ENCODE measurements at regions not wholly inside any gene's neighbourhood (a gene's known extent, or its start where the extent isn't known, plus 50 kb on each side); places are given as distances from the start of the nearest gene placed in this dataset.

DNA sequence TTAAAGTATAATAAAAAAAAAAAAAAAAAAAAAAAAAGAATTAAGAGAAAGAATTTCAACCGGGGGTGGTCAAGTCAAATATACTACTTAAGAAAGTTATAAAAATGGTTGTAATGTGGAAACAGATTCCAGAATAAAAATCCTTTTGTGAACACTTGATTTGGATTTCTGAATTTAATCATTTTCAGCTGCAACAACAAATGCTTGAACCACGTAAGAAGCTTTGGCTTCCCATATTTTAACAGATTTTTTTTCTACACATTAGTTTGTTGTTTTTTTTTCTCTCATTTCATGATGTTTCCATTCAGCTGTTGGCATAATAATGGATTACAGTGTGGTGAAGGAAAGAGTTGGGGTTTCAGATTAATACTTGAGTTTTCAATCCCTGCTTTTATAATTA is 137.3 kb upstream of the AGR3 start:
- DNase-seq (ENCODE audit: low read depth in 2 of 2), result no peak

DNA sequence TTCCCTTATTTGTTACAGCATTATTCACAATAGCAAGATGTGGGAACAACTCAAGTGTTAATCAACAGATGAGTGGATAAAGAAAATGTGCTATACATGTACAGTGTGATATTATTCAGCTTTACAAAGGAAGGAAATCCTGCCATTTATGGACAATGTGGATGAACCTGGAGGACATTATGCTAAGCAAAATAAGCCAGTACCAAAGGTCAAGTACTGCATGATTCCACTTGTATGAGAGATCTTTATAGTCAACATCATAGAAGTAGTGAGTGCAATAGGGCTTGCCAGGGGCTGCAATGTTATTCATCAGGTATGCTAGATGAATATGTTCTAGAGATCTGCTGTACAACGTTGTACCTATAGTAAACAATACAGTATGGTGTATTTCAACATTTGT is 138.5 kb upstream of the AGR3 start:
- DNase-seq (ENCODE audit: low read depth in 2 of 2), result no peak

DNA sequence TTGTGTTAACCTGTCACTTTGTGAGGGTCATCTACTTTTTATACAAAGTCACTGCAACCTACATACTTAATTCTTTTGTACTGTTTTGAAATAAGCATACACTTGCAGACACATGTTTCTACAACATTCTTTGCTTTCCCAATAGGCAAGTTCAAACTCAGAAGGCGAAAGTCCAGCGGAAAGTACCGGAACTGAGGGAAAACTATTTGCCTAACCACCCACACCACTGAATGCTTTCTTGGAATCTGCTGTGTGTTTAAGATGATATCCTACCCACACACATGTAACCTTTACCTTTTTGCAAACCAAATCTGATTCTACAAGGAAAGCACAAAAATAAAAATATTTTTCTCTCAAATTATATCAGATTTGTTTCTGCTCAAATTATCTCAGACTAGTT is 139.4 kb upstream of the AGR3 start:
- no peak for DNase-seq (ENCODE audit: low read depth in 2 of 2)

DNA sequence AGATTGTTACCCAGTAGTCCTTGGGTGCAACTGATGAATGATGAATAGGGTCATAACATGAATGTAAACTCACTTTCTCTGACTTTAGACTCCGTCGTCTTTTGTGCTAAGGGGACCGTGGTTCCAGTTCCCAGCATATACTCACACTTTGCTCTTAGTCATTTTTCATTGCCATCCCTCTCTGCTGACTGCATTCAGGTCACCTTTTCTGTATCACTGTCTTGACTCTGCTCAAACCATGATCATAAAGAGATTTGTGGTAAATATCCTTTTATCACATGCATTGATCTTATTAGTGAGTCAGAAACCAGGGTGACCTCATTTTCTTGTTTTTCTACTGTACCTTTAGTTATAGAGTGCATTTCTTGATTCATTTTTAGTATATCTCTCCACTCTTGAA is 141.1 kb upstream of the AGR3 start:
- peak in 1 of 2 donors; percentile 5 for DNase-seq (ENCODE audit: low read depth in 2 of 2)

DNA sequence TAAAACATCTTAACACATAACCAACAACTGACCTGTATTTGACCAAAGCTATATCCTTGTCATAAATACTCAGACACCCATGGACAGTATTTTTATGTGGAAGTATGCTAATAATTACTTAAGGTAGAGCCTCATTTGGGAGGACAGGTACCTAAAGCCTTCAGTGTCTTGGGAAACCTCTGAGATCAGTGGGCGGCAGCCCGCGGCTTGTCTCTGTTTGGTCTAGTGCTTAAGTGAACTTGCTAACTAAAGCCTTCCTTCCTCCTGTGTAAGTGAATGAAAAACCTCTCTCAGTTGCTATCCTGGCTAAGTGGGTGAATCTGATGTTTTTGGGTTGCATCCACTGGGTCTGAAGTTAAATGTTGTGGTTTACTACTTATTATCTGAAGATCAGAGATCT is 144.5 kb upstream of the AGR3 start:
- no peak for DNase-seq (ENCODE audit: low read depth in 2 of 2)

GRCh38 chr7:17027143-17027788 is 145.5 kb upstream of the AGR3 start:
- no peak for DNase-seq (ENCODE audit: low read depth in 2 of 2)

- no peak for DNase-seq (ENCODE audit: low read depth in 2 of 2)
Observed at GRCh38 chr7:17027789-17028152, 146.0 kb upstream of the AGR3 start.

- no peak for DNase-seq (ENCODE audit: low read depth in 2 of 2)
Observed at GRCh38 chr7:17029150-17029549, 147.4 kb upstream of the AGR3 start.

- DNase-seq (ENCODE audit: low read depth in 2 of 2), result no peak
Observed at GRCh38 chr7:17030559-17030958, 148.8 kb upstream of the AGR3 start.

DNA sequence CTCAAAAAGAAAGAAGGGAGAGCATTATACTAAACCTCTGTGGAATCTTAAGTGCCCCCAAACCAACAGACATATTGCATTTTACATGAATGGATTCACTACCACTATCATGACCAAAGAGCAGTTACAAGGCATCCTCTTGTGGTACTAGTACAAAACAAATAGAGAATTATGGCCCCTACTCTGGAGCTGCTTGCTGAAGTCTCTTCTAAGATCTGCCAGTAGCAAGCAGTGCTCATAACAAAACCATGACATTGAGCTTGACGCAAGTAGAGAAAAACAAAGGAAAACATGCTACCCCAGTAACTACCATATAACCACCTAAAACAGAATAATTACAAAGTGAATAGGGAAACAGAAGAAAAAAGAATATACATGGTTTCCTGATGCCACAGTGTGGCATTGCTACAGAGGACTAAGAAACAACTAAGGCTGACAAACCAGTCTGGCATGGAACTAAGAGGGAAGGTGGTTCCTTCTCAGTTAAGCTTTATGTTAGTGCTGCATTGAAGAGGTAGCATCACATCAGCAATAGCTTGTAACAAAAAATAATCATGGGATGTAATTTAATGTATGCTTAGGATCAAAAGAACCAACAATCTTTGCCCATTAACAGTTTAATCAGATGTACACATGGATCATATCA is 150.2 kb upstream of the AGR3 start:
- DNase-seq (ENCODE audit: low read depth in 2 of 2), result no peak

DNA sequence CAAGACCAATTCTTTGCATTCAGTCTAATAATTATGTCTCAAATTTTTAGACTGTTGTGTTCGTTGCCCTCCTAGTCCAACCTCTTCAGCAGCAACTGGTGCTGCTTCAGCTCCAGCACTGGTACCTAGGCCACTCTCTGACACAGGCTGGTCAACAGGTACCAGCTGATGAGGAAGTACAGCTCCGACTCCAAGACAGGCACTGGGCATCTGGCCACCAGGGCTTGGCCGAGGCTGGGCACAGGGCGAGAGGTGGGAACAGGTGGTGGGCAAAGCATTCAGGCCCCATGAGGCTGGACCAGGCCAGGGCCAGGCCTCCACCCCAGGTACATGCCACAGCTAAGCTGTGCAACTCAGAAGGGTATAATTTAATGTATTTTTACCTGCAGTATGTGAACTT is 151.5 kb upstream of the AGR3 start:
- DNase-seq (ENCODE audit: low read depth in 2 of 2), result no peak

DNA sequence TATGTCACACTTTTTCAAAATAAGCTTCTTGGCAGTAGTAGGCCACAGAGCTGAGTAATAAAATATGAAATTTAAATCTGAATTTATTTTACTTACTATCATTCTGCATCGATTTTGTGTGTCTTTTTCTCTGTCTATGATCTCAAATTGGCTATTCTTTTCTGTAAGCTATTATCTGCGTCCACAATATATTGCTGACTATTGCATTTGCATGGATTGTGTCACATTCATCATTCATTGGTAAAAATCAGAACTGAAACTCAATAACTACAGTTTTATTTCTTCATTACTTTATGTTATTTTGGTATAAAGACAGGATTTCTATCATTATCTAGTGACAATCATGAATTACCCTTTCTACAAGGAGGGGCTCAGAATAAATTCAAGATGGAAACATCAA is 154.8 kb upstream of the AGR3 start:
- no peak for DNase-seq (ENCODE audit: low read depth in 2 of 2)

DNA sequence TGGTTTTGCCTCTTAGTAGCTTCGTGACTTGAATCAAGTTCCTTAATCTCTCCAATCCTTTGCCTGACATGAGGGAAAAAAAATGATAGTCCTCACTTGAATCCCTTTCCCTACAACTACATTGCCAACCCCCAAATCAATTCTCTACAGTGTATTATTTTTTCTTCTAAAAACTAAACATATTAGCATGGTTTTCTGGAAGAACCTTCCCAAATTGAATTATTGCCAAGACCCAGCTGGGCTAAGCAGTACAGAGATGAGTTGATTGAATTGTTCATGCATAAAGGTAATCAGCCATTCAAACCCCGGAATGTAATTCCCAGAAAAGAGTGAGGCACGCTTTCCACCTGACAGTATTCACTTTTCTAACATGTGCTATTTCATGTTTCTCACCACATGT is 155.6 kb upstream of the AGR3 start:
- no peak for DNase-seq (ENCODE audit: low read depth in 2 of 2)

DNA sequence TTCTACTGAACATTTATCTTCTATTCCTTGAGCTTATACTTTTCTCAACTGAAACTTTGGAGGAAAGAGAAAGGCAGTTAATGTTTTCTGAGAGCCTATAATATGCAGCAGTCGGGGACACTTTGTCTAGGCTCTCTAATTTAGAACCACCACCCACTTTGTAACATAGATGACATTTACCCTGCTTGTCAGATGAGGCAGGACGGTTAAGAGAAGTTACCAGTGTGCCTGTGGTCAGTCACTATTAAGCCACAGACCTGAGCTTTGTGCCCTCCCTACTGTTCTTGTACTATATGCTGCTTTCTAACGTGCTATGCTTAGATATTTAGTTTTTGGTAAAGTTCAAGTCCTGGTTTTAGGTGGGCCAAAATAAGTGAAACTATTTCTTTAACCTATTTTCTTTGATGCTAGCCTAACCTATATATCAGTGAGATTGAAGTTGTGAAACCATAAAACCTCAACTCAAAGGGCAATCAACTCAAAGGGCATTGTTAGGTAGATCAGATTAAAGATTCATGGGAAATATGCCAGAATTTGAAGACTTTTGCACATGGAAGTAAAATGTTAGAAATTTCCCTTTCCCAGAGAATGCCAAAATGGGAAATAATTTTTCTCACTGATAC is 156.5 kb upstream of the AGR3 start:
- DNase-seq (ENCODE audit: low read depth in 2 of 2), result no peak

DNA sequence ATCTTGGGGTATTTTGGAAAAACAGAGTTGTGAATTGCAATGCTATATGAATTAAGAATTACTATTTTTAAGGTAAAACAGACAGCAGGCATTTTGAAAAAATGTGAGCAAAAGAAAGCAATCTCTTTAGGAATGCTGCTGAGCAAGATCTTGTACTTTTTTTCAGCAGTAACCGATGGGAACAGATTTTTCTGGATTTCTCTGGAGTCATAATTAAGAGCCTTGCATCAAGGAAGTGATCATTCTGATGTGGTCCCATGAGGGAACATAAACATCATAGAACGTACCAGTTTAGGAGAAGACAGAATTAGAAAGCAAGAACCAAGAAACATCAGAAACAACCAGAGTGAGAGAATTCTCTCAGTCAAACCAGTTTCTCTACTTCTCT is 157.0 kb upstream of the AGR3 start:
- no peak for DNase-seq (ENCODE audit: low read depth in 2 of 2)

GRCh38 chr7:17039372-17039771 is 157.6 kb upstream of the AGR3 start:
- DNase-seq (ENCODE audit: low read depth in 2 of 2), result no peak

- no peak for DNase-seq (ENCODE audit: low read depth in 2 of 2)
Observed at GRCh38 chr7:17040716-17041115, 158.9 kb upstream of the AGR3 start.

DNA sequence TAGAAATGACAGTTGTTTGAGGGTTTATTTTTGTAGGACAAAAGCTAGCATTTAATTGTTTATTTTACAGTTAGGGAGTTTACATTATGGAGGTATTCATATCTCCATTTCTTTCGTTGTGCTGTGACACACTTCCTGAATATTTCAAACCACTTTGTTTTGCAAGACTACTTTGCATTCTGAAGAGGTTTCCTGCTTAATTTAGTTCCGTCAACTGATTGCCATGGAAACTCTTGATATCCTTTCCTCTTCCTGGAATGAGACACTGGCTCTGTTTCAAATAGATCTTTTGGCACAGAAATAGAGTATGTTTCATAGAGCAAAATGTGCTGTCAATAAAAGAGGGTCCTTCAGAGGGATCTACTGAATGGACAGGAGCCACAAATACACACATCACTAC is 159.5 kb upstream of the AGR3 start:
- DNase-seq (ENCODE audit: low read depth in 2 of 2), result no peak

DNA sequence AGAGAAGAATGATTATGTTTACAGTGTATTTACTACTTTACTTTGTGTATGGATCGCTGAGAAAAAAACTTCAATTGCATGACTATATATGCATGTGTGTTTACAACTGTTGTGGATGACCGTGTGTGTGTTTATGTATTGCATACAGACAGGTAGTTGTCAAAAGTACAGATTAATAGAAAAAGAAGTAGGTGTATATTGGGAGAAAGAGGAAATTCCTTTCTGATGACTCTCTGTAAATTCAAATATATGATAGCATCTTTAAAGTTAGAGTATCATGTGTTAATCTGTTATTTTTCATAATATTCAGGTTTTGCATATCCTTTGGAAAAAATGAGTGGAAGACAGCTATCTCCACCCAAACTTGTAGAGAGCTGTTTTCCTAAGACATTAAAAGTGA is 160.4 kb upstream of the AGR3 start:
- no peak for DNase-seq (ENCODE audit: low read depth in 2 of 2)

GRCh38 chr7:17043012-17043877 is 161.5 kb upstream of the AGR3 start:
- no peak for DNase-seq (ENCODE audit: low read depth in 2 of 2)

GRCh38 chr7:17044396-17044795 is 162.6 kb upstream of the AGR3 start:
- DNase-seq (ENCODE audit: low read depth in 2 of 2), result no peak

GRCh38 chr7:17044861-17045260 is 163.1 kb upstream of the AGR3 start:
- DNase-seq (ENCODE audit: low read depth in 2 of 2), result no peak

GRCh38 chr7:17046259-17046658 is 164.5 kb upstream of the AGR3 start:
- no peak for DNase-seq (ENCODE audit: low read depth in 2 of 2)
